Peyer's patch (tissue), 4 donors: ENCODE measurements at regions not wholly inside any gene's neighbourhood (a gene's known extent, or its start where the extent isn't known, plus 50 kb on each side); places are given as distances from the start of the nearest gene placed in this dataset.

Experiments
- CTCF ChIP-seq, 6 experiments: fragments of 450-650 bp in 4 of 6; fragments of 200-600 bp in 2 of 6; sonication (generic) in 1 of 6; IDR thresholded peaks; one replicate each; pipeline ENCODE4 v1.5.1; 2017 to 2019; ENCODE audit warnings: antibody characterized with exemption in 6 of 6, mild to moderate bottlenecking in 3 of 6, moderate library complexity in 1 of 6
- POLR2A ChIP-seq, 2 donors: fragments of 450-650 bp; IDR thresholded peaks; one replicate each; pipeline ENCODE4 v1.5.1; 2017; ENCODE audit warnings: antibody characterized with exemption in 2 of 2, mild to moderate bottlenecking in 2 of 2, moderate library complexity in 2 of 2

- TF ChIP-seq CTCF (IDR thresholded peaks at IDR 0.05) = no peak
- TF ChIP-seq POLR2A (IDR thresholded peaks at IDR 0.05) = no peak
Measured at GRCh38 chr7:57343901-57344622, 105.9 kb upstream of the ZNF716 start.
